Left kidney (tissue), 1 donor: ENCODE measurements at regions not wholly inside any gene's neighbourhood (a gene's known extent, or its start where the extent isn't known, plus 50 kb on each side); places are given as distances from the start of the nearest gene placed in this dataset.
"Not testable (repeated sequence)": the region's sequence is repeated elsewhere in the genome, so short reads cannot be mapped to it uniquely, and the experiment has no call there.

ENCODE experiments used
- DNase-seq: peaks from one replicate; pipeline ENCODE4 v3.0.0-alpha.2; 2013

DNA sequence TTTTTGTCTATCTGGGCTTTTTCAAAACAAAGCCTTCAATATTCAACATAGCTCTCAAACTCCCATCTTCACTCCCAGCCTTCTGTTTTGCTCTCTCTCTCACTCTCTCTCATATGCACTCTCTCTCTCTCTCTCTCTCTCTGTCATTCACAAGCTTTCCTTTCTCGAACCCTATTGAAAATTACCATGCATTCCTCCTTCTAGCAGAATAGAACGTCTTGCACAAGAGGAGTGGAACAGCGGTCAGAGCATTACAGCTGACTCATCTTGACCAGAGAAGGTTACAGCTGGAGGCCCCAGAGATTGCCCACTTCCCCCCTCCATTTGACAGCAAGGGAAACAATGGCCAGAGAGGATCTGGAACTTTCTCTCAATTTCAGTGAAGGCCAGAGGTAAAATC lies 51.0 kb upstream of the LIFR start:
- no peak for DNase-seq

DNA sequence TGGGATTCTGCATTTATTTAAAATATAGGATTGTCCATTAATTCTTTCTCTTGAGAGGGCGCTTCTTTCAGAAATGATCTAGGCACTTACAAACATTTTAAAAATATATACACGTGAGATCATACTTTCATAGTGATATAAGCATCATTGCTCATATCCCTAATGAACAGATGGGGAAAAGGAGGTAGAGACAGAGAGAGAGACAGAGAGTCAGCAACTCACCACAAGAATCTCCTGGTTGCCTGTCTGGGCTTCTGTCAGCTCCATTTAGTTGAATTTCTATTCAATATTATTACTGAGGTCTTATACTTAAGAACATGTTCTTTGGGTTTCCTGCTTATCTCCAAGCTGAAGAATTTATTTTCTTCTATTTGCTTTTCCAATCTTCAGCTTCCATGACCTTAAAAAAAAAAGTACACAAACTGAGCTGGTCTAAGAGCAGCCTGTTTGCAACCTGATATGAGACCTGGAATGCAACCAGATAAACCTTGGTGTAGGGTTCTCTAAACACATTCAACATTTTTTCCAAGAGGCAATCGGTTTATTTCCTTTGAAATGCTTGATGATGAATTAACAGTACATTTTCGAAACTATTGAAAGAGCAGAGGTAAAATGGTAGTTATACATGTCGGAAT lies 51.6 kb upstream of the LIFR start:
- no peak for DNase-seq

DNA sequence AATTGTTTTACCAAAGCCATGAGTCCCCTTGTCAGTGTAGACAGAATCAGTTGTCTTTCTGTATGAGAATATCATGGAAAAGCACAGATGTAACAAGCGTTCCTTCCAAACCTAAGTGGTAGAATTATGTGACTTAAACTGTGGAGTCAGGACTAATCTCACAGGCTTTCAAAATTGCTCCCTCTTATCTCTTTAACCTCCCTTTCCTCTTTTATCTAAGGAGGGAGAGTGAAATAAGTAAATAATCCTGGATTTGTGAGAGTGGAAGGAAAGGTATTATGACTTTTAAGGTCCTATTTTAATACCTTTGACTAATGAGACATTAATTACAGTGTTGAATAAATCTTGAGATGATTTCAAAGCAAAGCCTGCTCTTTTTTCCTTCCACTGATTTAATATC lies 52.4 kb upstream of the LIFR start:
- DNase-seq: no peak

DNA sequence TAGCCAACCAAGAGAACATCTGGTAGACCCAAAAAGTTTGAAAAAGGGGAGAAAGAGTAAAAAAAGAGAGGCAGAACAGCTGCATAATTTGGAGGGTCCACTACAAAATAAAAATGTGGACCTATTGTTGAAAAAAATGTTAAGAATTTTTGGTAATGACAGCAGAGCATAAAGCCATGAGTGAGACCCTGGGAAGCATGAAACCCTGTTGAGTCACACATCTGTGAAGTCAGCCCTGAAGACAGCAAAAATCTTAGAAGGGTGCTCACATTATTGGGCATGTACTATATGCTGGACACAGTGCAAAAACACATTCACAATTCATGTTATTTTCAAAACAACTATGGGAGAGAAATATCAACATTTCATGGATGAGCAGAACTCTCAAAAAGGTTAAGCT lies 56.4 kb upstream of the LIFR start:
- DNase-seq: no peak

DNA sequence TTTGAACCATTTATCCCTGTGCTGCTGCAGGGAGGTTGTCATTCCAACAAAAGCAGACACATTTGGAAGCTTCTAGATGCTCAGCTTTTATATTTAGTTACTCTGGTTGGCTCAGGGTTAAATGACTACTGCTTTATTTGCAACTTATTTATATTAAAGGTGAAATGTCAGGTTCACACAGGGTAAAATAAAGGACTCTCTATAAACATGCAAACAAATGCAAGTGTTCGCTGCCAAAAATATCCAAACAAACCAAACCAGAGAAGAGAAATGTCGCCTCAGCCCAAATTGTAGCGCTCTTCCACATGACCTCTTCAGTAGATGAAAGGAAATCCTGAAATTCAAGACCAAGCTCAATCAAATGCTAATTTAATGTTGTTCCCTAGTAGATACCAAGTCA lies 57.0 kb upstream of the LIFR start:
- DNase-seq: no peak

DNA sequence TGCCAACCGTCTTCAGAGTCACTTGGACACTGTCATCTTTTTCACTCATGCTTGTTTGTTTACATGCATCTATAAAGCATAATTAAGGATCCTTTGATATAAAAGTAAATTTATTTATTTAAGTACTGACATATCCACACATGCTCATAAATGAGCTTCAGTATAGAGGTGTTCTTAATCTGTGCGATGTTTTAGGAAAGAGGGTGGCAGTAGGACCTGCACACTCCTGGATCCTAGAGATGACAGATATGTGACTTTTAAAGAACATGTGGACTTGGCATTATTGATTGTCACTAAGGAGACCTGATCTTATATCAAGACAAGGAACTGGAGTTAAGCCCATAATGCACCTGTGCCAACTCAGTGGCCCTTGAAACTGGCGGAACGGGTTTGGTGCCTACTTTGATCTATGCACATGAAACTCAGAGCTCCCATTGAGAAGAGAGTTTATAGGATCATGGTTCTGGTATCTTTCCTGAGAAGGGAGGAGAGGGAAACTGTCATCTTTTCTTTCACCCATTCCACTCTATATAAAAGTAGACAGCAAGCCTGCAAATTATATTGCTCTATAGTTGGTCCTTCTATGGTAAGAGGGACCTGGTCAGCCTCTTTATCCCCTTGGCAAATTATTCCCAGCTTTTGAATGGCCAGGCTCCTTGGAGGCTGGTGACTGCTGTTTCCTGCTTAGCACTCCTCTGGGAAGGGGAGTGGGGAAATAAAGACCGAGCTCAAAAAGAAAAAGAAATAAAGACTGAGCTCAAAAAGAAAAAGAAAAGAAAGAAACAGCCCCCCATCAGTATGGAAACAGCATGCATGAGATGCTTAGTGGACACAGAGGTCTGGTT lies 57.8 kb upstream of the LIFR start:
- DNase-seq: no peak

DNA sequence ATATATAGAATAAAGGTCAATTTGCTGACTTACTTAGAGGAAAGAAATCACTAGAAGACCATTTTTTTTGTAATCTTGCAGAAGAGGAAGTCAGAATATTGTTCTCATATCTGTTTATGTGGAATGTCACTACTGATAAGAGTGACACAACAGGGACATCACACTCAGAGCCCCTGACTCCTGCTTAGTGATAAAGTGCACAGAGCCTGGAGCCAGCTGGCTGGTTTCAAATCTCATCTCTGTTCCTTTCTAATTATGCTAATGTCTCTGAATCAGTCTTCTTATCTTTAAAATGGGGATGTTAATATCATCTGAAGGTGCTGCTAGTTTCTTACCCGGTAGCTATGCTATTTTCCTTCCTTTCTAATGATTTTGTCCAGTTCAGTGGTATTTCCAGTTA lies 58.6 kb upstream of the LIFR start:
- no peak for DNase-seq

DNA sequence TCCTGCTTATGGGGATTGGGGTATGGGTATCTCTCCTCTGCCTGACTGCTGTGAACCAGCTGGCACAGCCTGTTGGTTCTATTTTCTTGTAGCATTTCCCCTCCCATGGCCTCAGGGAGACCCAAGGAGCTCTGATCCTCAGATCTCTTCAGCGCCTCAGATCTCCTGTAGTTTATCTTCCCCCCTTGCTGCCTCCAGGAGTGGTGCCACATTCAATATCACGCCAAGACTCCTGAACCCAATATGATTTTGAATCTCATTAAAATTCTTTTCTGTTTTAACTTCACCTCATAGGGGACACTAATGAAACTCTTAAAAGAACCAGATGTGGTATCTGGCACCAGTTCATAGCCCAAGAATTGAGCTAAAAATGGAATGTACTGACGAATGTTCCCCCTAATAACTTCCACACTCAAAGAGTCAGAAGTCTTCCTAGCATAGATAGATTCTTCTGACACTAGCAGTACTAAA lies 59.6 kb upstream of the LIFR start:
- no peak for DNase-seq

DNA sequence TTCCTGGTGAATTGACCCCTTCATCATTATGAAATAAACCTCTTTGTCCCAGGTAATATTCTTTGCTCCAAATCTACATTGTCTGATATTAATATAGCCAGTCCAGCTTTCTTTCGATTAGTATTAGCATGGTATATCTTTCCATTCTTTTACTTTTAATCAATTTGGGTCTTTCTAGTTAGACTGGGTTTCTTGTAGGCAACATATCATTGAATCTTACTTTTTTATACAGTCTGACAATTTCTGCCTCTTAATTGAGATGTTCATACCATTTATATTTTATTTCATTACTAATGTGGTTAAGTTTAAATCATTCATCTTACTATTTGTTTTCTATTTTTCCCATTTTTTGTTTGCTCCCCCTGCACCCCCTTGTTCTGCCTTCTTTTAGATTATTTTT lies 61.7 kb upstream of the LIFR start:
- no peak for DNase-seq

DNA sequence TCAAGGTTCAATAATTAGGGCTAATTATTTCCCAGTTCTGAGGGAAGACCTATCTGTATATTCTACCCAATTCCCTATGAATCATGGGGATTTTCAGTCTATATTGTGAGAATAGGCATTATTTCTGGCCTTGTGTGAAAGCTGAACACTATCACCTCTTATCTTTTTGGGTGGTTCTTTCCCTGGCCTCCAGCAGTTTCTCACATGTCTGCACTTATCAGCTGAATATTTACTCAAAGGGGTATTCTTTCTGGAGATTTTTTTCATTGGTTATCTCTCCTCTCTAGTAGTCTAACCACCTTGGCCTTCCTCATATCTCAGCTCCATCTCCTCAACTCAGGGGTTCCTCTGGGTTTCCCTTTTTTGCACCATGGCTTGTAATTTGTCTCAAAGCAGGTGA lies 64.9 kb upstream of the LIFR start:
- no peak for DNase-seq

DNA sequence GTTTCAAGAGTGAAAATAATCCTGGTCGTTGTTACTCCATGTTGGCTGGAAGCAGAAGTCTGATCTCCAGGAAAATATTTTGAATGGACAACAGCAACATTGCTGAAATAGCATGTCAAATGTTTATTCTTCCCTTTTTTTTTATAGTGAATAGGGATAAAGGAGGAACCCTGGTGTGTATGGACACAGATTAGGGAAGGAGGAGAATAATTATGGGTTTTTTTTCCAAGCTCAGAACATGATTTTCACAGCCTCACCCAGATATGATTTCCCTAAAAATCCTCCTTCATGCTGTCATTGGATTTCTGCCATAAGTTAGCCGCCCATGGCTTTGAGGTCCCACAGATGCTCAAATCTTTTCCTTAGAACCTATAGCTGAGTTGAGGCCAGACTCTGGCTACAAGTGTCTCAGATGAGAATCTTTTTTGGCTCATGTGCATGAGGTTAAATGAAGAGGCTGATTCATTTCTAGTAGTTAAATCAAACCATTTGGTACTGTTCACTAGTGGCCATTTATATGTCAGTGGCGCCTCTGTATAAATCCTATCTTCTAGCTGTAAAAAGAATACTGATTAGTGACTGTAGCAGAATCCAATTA lies 65.5 kb upstream of the LIFR start:
- DNase-seq: no peak

DNA sequence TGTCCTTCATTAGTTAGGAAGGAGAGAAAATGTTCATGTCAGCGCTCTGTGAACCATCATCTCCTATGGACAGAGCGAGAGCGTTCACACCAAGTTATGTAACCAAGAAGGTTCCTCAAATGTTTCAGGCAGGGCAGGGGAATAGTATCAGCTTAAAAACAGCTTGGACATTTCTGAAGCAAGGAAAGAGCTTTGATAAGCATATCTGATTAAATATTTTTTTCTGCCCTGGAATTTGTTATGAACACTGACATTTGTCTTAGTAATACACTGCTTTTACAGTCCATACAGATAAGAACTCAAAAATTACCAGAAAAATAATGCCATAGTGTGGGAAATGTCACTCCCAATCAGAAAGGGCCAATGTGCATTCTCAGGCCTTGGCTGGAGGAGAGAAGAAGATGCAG lies 66.3 kb upstream of the LIFR start:
- DNase-seq: no peak

DNA sequence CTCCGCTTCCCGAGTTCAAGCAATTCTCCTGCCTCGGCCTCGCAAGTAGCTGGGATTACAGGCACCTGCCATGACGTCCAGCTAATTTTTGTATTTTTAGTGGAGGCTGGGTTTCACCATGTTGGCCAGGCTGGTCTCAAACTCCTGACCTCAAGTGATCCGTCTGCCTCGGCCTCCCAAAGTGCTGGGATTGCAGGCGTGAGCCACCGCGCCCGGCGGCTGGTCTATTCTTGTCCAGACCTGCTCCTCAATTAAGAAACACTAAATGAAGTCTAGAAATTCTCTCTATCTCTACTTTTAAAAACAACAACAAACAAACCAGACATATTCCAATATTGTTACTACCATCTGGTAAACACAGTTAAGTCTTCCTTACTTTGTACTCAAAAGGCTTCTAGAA lies 68.1 kb upstream of the LIFR start:
- DNase-seq: not testable (repeated sequence)

DNA sequence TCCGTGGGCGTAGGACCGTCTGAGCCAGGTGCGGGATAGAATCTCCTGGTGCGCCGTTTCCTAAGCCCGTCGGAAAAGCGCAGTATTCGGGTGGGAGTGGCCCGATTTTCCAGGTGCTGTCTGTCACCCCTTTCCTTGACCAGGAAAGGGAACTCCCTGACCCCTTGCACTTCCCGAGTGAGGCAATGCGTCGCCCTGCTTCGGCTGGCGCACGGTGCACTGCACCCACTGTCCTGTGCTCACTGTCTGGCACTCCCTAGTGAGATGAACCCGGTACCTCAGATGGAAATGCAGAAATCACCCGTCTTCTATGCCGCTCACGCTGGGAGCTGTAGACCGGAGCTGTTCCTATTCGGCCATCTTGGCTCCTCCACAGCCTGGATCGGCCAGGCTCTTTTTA lies 74.9 kb upstream of the LIFR start:
- DNase-seq: not testable (repeated sequence)

DNA sequence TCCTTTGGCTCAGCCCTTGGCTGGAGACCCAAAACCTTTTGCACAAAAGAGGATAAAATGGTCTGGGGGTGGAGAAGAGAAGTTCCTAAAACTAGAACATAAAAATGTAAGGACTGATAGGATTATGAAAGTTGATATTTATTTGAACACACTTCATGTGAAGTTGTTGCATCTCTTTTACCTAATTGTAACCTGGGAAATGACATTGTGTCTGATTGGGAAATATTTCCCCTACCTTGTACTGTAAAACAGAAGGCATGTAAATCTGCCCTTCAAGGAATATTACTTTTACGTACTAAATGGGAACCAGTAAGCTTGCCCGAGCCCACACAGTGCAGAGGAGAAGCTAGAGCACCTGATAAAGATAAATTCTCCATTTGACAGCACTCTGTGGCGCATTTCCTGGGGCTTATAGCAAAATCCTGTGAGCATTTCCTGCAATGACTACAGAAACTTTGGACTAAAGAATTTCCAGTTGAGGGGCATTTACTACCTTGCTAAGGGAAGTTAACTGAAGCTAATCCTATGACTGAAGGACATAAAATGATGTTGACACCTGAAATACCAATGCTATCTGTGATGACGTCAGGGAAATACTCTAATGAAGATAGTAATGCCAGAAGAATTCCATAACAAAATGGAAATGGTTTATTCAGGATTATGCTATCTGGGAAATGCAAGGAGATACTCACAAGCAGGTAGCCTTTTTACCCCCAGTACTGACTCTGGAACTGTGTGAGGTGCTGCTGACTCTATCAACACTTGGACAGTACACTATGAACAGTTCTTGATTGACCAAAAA lies 78.3 kb upstream of the LIFR start:
- DNase-seq: no peak

DNA sequence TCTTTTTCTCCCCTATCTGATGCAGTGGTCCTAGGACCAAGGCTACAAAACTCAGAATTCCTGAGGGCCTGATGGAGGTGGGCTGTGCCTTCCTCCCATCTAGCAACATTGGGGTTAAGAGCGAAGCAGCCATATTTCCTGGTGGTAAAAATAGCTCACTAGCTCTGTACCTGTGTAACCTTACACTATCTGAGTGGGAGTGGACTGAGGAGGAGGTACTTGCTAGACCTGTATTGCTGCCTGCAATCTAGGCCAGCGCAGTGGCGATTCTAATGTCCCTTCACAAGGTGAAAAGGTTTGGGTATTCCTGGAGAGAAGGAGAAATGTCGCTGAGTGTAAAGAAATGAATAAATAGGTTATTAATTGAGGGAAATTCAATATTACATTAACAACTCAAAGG lies 80.2 kb upstream of the LIFR start:
- no peak for DNase-seq

DNA sequence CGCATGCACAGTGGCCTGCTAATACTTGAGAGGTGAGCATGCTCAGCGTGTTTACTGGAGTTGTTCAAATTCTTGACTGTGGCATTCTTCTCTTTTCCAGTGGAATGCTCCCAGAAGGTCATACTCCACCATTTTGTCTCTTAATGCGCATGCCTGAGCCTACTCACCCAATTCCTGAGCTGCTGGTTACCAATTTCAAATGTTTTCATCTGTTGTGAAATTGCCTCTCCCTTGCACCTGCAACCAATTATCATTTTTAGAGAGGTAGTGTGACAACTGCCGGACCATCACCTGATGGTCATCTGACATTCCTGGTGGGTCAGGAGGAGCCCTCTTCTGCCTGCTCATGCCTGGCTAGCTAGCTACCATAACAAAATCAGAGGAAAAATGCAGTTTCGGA lies 82.2 kb upstream of the LIFR start:
- DNase-seq: no peak

DNA sequence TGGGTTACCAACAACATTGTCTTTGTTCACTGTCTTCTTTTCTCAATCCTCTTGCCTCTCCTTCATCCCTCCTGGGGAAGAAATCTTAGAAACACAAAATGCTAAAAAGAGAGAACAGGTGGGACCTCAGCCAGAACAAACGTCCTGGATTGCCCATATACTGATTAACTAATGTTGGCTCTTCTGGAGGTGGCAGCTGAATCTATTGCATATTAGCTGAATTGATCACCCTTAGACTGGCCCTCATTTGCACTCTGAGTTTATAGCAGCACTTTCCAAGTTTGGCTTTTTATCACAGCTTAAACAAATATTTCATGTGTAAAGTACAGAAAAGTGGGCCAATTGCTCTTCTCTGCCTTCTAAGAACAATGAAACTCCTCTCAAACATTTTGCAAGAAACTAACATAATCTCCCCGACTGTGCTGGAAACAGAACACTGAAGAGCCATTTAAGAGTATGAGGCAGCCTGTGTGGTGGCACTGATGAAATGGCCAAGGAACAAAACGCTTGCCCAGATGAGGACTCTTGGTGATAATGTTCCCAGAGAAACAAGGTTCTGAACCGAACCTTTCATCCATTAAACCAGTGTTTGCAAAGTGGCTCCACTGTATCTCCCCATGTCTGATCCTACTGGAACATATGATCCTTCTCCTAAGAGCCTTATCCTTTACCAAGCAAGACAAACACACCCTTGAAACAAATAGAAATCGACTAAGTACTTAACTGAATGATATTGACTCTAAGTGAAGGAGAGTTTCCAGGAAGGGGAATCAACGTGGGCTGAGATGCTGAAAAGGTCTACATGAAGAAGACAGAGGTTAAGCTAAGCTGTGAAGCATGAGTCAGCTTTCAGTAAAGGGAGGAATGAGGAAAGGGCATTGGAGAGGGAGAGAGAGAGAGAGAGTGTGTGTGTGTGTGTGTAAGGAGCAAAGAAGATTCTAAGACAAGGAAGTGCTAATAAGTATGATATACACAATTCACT lies 83.2 kb upstream of the LIFR start:
- DNase-seq: no peak

DNA sequence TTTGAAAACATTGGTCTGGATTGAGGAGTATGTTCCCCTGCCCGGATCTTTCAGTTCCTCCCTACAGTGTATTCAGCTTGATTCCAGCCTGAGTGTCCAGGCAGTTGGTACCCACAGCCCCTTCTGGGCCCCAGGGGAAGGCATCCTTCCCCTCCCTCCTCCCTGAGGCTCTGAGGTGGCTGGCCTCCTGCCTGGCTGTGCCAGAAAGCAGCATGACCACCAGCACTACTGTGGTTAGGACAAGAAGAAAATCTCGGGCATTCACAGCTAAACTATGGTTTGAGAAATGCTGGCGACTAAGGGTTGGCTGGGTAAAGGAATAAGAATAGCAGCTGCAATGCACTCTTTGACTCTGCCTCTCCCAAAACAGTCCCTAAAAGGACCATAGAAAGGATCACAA lies 84.6 kb upstream of the LIFR start:
- no peak for DNase-seq

DNA sequence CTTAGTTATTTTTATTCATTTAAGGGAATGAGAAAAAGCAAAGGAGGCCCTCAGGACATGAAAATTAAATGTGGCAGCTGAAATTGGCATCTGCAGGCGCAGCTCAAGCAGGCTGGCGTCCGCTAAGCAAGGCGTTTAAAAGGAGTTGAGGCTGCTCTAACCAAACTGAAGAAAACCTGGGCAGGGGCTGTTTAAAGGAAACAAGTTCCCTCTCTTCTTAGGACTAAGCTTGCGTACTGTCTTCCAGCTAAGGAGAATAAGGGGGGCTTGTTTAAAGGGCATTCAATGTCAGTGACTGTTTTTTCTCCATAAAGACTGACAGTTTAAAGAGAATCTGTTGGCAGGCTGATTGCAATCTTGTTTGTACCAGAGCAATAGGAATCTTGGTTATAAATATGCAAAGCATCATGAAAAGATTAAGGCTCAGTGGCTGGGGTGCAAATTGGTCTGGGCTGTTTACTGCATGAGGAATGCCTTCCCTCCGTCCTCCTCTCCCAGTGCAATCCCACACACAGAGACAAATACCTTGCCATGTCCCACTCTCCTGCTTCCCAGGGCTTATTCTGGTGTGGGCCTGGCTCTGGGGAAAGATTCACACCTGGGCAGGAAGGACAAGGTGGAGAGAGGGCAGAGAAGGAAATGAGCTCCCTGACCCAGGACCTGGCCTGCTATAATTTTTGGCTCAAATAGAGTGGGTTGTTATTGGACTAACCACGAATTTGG lies 85.9 kb upstream of the LIFR start:
- no peak for DNase-seq

DNA sequence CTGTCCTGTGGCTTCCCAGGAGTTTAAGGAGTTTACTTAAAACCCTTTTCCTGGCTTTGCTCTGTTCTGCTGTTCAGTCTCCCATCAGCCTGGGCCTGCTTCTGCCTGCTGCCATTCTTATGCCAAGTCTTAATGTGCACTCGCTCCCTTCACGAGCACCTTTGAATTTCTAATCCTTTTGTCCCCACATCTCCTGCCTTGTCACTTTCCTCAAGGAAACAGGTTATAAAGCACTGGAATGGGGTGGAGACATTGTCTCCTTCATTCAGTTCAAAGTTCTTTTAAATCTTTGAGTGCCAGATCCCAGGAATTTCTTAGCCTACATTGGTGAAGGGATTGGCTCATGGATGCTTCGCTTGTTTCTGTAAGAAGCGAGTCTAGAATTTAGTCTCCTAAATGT lies 87.2 kb upstream of the LIFR start:
- DNase-seq: no peak
